HFFc6 (cell line): ENCODE measurements at regions not wholly inside any gene's neighbourhood (a gene's known extent, or its start where the extent isn't known, plus 50 kb on each side); places are given as distances from the start of the nearest gene placed in this dataset.
A peak's percentile ranks its signal among the peaks of the same experiment; 100 is the strongest.

Experiments used
- DNase-seq: peaks from one replicate; pipeline ENCODE4 v3.0.0-alpha.2; 2018
- H3K27ac Mint-ChIP-seq: 2 replicates; pipeline ENCODE4 v1.8.0; 2020; ENCODE audit warnings: mild to moderate bottlenecking, mixed read lengths
- H3K27me3 Mint-ChIP-seq: 2 replicates; pipeline ENCODE4 v1.8.0; 2021; ENCODE audit warnings: mild to moderate bottlenecking, moderate library complexity, mixed read lengths; ENCODE audit not compliant: insufficient read depth
- H3K36me3 Mint-ChIP-seq: 2 replicates; pipeline ENCODE4 v1.8.0; 2021; ENCODE audit warnings: low read depth, mixed read lengths
- H3K4me1 Mint-ChIP-seq: 2 replicates; pipeline ENCODE4 v1.8.0; 2020; ENCODE audit warnings: low read depth, mixed read lengths
- H3K4me3 Mint-ChIP-seq: 2 replicates; pipeline ENCODE4 v1.8.0; 2020; ENCODE audit warnings: mild to moderate bottlenecking, moderate library complexity, mixed read lengths
- H3K9me3 Mint-ChIP-seq: 2 replicates; pipeline ENCODE4 v1.8.0; 2020; ENCODE audit warnings: mild to moderate bottlenecking, mixed read lengths
- TF ChIP-seq, protein P1 (sequence below): fragments of 200-600 bp; sonication (generic); IDR thresholded peaks from 2 replicates; pipeline ENCODE4 v1.5.0; 2021; ENCODE audit warnings: antibody characterized with exemption, mild to moderate bottlenecking

DNA sequence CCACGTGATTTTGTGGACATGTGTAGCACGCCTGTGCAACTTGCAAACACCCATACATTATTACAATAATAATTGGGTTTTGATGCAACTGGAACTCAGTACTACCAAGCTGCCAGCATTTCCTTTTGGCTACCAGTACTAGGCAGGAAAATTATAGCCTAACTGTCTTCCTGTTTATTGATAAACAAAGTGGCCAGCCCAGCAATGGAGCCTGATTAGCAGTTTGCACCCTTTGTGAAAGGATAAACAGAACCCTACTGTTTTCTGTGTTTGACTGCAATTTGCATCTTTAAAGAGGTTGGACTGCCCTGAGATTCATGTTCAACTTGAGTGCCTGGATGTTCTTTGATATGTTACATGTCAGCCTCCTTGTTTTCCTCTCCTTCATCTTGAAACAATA is 173.9 kb downstream of the ZIC5 start:
- Mint-ChIP-seq H3K9me3 (no peaks in the 10 kb centered on the region), H3K27me3 (no peaks in the 10 kb centered on the region), H3K4me3 (no peak overlapping the region), H3K36me3 (no peaks in the 10 kb centered on the region), H3K4me1 (no peaks in the 10 kb centered on the region), H3K27ac (no peak overlapping the region)
- no peak for DNase-seq
- TF ChIP-seq, protein P1, sequence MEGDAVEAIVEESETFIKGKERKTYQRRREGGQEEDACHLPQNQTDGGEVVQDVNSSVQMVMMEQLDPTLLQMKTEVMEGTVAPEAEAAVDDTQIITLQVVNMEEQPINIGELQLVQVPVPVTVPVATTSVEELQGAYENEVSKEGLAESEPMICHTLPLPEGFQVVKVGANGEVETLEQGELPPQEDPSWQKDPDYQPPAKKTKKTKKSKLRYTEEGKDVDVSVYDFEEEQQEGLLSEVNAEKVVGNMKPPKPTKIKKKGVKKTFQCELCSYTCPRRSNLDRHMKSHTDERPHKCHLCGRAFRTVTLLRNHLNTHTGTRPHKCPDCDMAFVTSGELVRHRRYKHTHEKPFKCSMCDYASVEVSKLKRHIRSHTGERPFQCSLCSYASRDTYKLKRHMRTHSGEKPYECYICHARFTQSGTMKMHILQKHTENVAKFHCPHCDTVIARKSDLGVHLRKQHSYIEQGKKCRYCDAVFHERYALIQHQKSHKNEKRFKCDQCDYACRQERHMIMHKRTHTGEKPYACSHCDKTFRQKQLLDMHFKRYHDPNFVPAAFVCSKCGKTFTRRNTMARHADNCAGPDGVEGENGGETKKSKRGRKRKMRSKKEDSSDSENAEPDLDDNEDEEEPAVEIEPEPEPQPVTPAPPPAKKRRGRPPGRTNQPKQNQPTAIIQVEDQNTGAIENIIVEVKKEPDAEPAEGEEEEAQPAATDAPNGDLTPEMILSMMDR, result no peak

DNA sequence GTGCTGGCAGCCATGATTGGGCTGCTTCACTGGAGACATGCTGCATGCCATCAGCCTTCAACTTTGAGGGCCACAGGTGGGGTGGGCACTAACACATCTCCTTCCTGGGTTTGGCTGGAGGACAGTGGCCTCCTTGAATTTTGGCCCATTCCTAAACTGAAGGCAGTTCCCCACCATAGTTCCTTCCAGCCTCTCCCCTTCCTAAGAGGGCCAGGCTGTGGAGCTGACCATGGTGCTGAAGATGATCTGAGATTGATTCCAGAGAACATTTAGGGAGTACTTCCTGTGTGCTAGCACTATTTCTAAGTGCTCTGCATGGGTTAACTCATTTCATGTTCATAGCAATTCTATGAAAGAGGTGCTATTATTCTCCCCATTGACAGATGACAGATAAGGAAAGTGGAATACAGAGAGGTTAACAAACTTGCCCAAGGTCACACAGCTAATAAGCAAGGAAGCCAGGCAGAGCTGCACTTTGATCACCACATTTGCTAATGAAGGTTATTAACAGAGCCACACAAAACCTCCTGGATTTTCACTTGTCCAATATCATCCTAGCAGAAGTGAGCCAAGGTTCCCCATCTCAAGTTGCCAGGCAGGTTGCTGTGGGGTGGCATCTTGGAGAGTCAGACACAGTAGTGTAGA is 175.3 kb downstream of the ZIC5 start:
- no peak overlapping the region for H3K27ac Mint-ChIP-seq
- H3K9me3 Mint-ChIP-seq, result no peaks in the 10 kb centered on the region
- no peaks in the 10 kb centered on the region for H3K27me3 Mint-ChIP-seq
- no peaks in the 10 kb centered on the region for H3K4me1 Mint-ChIP-seq
- H3K36me3 Mint-ChIP-seq, result no peaks in the 10 kb centered on the region
- TF ChIP-seq, protein P1, result no peak
- DNase-seq, result peak; percentile 12
- H3K4me3 Mint-ChIP-seq, result no peak overlapping the region

DNA sequence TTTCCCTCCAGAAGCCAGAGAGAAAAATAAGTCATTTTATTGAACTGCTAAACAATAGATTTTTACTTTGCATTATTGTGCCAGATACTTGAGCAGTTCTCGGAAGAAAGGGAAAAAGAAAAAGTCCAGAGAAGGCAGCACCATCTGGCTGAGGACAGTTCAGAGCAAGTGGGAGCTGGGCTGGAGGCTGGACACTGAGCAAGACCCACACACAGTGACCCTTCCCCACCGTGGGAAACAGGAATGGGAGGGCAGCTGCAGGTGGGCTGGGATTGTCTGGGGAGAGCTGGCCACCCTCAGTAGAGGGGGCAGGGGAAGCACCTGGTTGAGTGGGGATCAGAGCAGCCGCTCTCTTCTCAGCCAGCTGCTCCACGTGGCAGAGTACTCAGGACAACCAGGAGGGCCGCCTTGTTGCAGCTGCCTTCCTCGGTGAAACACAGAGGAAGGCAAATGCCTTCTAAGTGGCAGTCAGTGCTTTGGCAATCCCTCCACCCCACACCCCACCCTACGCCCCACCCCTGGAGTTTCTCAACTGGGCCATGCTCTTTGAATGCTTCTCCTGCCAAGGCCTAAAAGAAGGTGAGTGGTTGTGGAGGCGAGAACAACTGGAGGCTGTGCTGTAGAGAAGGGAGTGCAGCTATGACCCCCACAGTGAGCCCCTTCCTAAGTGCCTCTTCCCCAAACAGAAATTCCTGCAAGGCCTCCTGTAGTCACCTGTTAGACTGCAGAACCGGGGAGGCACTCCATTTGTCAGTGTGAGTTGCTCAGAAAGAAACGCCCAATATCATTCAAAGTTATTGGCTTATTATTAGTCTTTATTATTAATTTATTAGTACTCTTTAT is 179.3 kb downstream of the ZIC5 start:
- no peak for DNase-seq
- H3K4me1 Mint-ChIP-seq, result no peaks in the 10 kb centered on the region
- no peak overlapping the region for H3K27ac Mint-ChIP-seq
- TF ChIP-seq, protein P1, result no peak
- no peak overlapping the region for H3K4me3 Mint-ChIP-seq
- no peaks in the 10 kb centered on the region; the same call in 1 of the 2 replicates for H3K27me3 Mint-ChIP-seq
- no peaks in the 10 kb centered on the region for H3K36me3 Mint-ChIP-seq
- H3K9me3 Mint-ChIP-seq, result no peaks in the 10 kb centered on the region

DNA sequence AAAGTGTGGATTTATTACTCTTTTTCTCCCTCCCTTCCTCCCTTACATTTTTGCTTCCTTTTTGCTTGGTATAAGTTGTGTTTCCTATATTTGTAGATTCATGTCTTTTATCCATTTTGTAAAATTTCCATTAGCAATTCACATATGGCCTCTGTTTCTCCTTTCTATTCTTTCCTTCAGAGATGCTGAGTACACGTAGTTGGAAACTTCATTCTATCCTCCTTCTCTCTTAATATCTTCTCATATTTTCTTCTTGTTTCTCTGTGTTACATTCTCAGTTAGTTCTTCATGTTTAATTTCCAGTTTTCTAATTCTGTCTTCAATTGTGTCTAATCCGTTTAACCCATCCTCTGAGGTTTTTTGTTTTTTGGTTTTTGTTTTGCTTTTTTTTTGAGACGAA is 188.9 kb downstream of the ZIC5 start:
- H3K27ac Mint-ChIP-seq, result no peak overlapping the region
- no peak overlapping the region for H3K4me3 Mint-ChIP-seq
- no peaks in the 10 kb centered on the region for H3K27me3 Mint-ChIP-seq
- H3K36me3 Mint-ChIP-seq, result no peaks in the 10 kb centered on the region
- H3K9me3 Mint-ChIP-seq, result peaks cover 12% of the 10 kb centered on the region; the same call in 1 of the 2 replicates
- no peaks in the 10 kb centered on the region for H3K4me1 Mint-ChIP-seq
- no peak for DNase-seq
- TF ChIP-seq, protein P1, result no peak

DNA sequence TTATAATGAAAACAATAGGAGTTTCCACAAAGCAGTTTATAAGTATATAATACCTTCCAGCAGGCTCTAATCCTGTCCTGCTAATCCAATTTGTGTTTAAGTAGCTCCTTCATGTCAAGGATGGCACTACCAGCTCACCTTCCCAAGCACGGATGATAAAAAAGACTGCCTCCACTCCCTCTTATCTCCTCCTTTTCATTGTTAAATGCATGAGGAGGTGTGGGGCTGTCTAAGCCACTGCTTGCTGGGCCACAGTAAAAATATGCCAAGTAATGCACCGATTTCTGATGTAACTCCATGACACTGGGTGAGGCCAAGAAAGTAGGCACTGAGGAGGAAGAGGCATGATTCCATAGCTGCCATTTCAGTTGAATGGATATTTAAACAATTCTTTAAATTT is 193.1 kb downstream of the ZIC5 start:
- TF ChIP-seq, protein P1, result no peak
- Mint-ChIP-seq H3K36me3 (no peaks in the 10 kb centered on the region), H3K27ac (no peak overlapping the region), H3K9me3 (peaks cover 7% of the 10 kb centered on the region; the same call in 1 of the 2 replicates), H3K27me3 (peaks cover 1% of the 10 kb centered on the region; the same call in 1 of the 2 replicates), H3K4me3 (no peak overlapping the region), H3K4me1 (no peaks in the 10 kb centered on the region)
- DNase-seq, result no peak
